ENCODE measurements at regions not wholly inside any gene's neighbourhood (a gene's known extent, or its start where the extent isn't known, plus 50 kb on each side); places are given as distances from the start of the nearest gene placed in this dataset.

DNA sequence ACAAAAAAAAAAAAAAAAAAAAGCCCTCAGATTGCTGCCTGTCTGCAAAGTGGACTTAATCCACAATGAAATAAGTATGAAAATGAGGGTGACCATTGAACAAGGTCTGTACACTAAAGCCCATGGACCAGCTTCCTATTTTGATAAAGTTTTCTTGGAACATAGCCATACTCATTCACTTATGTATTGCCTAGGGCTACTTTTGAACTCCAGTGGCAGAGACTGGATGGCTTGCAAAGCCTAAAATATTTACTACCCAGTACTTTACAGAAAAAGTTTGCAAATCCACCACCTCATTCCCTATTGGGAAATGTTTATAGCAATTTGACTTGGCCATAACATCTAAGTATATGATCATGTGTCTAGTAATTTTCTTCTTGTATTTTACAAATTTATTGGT lies 481.7 kb downstream of the NAF1 start:
- H3K27me3 Mint-ChIP-seq, result no peaks in the 10 kb centered on the region
- intact Hi-C loops (cut with micrococcal nuclease), result no loop called here
- no peak overlapping the region for H3K4me3 Mint-ChIP-seq
- H3K27ac Mint-ChIP-seq, result no peak overlapping the region
- no peaks in the 10 kb centered on the region for H3K36me3 Mint-ChIP-seq
- POLR2A ChIA-PET, result no interaction called here
- CTCF ChIA-PET, result no interaction called here
- H3K9me3 Mint-ChIP-seq, result no peaks in the 10 kb centered on the region
- H3K4me1 Mint-ChIP-seq (ENCODE audit: low read depth), result no peaks in the 10 kb centered on the region
- DNase-seq, result no peak

DNA sequence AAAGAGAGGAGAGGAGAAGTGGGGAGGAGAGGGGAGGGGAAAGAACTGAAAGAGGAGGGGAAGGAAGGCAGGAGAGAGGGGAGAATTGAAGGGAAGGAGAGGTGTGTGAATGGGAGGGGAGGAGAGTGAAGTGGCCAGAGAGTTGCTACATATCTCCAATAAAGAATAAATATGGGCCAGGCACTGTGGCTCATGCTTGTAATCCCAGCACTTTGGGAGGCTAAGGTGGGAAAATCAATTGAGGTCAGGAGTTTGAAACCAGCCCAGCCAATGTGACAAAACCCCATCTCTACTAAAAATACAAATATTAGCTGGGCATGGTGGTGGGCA lies 482.4 kb downstream of the NAF1 start:
- ChIA-PET CTCF (no interaction called here), POLR2A (no interaction called here)
- no peaks in the 10 kb centered on the region for H3K36me3 Mint-ChIP-seq
- no peak overlapping the region for H3K4me3 Mint-ChIP-seq
- no peak overlapping the region for H3K27ac Mint-ChIP-seq
- H3K9me3 Mint-ChIP-seq, result peaks cover 3% of the 10 kb centered on the region
- intact Hi-C loops (cut with micrococcal nuclease), result no loop called here
- H3K4me1 Mint-ChIP-seq (ENCODE audit: low read depth), result no peaks in the 10 kb centered on the region
- no peaks in the 10 kb centered on the region for H3K27me3 Mint-ChIP-seq
- DNase-seq, result no peak

DNA sequence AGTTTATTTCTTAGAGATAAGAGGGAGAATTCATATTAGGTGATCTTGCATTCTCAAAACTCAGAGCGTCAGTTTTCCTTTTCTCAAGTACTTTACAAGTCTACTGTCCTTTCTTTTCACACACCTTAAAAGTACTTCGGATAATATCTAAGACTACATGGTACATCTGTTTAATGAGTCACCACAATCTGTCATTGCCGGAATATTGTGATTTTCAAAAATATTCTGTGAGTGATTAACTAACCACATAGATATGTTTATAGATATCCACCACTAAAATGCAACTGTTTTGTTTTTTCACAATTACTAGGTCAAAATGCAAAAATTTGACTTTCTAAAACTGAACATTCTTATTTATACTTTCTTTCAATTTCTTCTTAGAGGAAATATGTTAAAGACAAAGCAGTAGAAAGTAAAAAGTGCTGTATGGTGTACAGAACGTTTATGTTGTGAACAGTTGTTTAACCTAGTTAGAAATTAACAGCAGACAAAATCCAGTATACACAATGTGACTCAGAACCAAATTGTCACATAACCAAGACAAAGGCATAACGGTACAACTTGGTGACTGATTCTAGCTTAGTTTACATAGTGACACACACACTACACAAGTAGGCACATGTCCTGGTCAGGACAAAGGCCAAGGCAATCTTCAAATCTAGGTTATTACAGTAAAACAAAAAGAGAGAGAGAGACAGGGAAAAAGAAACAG lies 482.9 kb downstream of the NAF1 start:
- no peaks in the 10 kb centered on the region for H3K27me3 Mint-ChIP-seq
- no peak overlapping the region for H3K27ac Mint-ChIP-seq
- H3K4me3 Mint-ChIP-seq, result no peak overlapping the region
- peaks cover 8% of the 10 kb centered on the region for H3K9me3 Mint-ChIP-seq
- H3K4me1 Mint-ChIP-seq (ENCODE audit: low read depth), result no peaks in the 10 kb centered on the region
- DNase-seq, result no peak
- intact Hi-C loops (cut with micrococcal nuclease), result no loop called here
- CTCF ChIA-PET, result no interaction called here
- no peaks in the 10 kb centered on the region for H3K36me3 Mint-ChIP-seq
- POLR2A ChIA-PET, result no interaction called here

DNA sequence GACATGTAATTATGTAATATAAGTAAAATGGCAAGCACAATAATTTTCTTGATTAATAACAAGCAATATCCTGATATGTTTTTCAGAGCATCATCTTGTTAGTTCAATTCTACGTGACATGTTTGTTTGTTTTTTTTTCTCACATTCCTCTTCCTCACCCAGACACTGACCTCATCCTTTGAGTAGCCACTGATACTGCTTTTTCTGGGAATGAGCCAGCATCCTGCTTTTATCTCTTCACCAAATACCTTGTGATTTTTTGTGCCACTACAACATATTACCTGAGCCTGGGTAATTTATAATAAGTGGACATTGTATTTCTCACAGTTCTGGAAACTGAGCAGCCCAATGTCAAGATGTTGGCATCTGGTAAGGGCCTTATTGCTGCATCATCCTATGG lies 484.0 kb downstream of the NAF1 start:
- Mint-ChIP-seq H3K27me3 (no peaks in the 10 kb centered on the region), H3K4me1 (ENCODE audit: low read depth) (no peaks in the 10 kb centered on the region), H3K9me3 (peaks cover 18% of the 10 kb centered on the region), H3K27ac (no peak overlapping the region), H3K4me3 (no peak overlapping the region), H3K36me3 (no peaks in the 10 kb centered on the region)
- intact Hi-C loops (cut with micrococcal nuclease), result no loop called here
- CTCF ChIA-PET, result no interaction called here
- DNase-seq, result no peak
- POLR2A ChIA-PET, result no interaction called here

DNA sequence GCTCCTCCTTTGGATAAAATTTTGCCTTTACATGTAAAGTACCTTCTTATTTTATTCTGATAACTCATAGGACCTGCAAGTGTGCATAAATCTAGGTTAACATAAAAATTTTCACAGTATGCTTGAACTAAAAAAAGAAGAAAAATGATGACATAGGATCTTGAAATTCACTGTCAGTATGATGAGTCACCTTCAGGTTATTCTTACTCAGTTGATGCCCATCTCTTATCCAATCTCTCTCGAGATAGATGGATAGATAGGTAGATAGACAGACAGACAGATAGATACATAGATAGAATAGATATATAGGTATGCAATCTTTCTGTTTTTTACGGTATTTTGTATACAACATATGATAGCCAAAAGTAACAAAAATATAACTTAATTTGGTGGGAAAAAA lies 485.5 kb downstream of the NAF1 start:
- ChIA-PET POLR2A (no interaction called here), CTCF (no interaction called here)
- Mint-ChIP-seq H3K9me3 (peaks cover 18% of the 10 kb centered on the region), H3K27ac (no peak overlapping the region), H3K4me1 (ENCODE audit: low read depth) (no peaks in the 10 kb centered on the region), H3K4me3 (no peak overlapping the region), H3K36me3 (no peaks in the 10 kb centered on the region), H3K27me3 (no peaks in the 10 kb centered on the region)
- DNase-seq, result no peak
- intact Hi-C loops (cut with micrococcal nuclease), result no loop called here

DNA sequence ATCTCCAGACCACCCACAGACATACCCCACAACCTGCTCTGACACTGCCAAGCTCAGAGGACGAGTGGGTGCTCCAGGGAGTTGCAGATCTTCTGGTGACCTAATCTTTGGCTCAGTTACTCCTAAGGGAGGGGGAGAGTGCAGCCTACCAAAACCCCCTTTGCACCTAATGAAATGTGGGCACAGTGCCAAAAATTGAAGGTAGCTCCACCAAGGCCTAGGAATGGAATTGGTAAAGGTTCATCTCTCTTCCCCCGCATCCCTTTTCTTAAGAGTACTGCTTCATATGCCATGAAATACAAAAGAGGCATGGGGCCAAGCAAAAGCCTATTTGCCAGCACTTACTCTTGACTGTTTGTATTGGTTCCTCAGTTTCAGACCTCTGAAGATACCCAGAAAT lies 491.0 kb downstream of the NAF1 start:
- Mint-ChIP-seq H3K4me1 (ENCODE audit: low read depth) (no peaks in the 10 kb centered on the region), H3K27me3 (no peaks in the 10 kb centered on the region), H3K36me3 (no peaks in the 10 kb centered on the region), H3K4me3 (no peak overlapping the region), H3K27ac (no peak overlapping the region), H3K9me3 (peaks cover 24% of the 10 kb centered on the region)
- ChIA-PET POLR2A (no interaction called here), CTCF (no interaction called here)
- intact Hi-C loops (cut with micrococcal nuclease), result no loop called here
- DNase-seq, result no peak

DNA sequence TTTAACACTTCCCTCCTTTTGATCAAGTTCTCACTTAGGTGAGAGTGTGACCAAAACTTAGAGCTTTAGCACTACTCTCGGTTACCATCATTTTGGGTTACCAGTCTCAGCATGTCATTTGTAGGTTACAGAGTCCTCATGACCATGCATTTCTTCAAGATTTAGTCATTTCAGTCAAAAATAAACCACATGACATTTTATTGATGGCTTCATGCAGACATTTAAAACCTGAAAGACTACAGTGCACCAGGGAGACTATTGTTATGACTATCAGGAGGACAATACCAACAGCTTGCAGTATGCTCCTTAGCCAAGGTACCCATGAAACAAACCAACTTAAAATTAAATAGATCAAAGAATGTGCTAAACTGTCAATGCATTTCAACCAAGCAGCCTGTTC lies 498.1 kb upstream of the FSTL5 start:
- no peaks in the 10 kb centered on the region for H3K27me3 Mint-ChIP-seq
- no peak overlapping the region for H3K4me3 Mint-ChIP-seq
- no peaks in the 10 kb centered on the region for H3K36me3 Mint-ChIP-seq
- no peaks in the 10 kb centered on the region for H3K4me1 Mint-ChIP-seq (ENCODE audit: low read depth)
- H3K9me3 Mint-ChIP-seq, result peaks cover 10% of the 10 kb centered on the region
- DNase-seq, result no peak
- intact Hi-C loops (cut with micrococcal nuclease), result no loop called here
- POLR2A ChIA-PET, result no interaction called here
- CTCF ChIA-PET, result no interaction called here
- H3K27ac Mint-ChIP-seq, result no peak overlapping the region

DNA sequence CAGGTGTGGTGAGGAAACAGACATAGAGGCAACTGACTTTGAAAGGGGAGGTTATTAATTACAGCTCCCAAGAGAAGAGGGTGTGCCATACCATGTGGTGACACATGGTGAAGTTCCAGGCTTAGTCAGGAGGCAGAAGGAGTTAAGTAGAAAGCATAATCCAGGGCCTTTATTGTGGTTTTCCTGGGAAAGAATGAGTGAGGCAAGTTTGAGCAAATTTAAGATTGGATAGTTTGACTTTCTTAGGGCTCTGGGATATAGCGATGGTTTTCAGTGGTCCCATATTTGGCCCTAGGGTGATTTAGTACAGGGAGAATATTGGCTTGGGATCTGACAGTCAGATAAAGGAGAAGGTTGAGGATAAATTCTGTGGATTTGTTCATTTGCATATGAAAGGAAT lies 495.9 kb upstream of the FSTL5 start:
- Mint-ChIP-seq H3K9me3 (peaks cover 3% of the 10 kb centered on the region), H3K27ac (no peak overlapping the region), H3K27me3 (no peaks in the 10 kb centered on the region), H3K4me1 (ENCODE audit: low read depth) (no peaks in the 10 kb centered on the region), H3K36me3 (no peaks in the 10 kb centered on the region), H3K4me3 (no peak overlapping the region)
- no peak for DNase-seq
- CTCF ChIA-PET, result no interaction called here
- POLR2A ChIA-PET, result no interaction called here
- intact Hi-C loops (cut with micrococcal nuclease), result no loop called here

DNA sequence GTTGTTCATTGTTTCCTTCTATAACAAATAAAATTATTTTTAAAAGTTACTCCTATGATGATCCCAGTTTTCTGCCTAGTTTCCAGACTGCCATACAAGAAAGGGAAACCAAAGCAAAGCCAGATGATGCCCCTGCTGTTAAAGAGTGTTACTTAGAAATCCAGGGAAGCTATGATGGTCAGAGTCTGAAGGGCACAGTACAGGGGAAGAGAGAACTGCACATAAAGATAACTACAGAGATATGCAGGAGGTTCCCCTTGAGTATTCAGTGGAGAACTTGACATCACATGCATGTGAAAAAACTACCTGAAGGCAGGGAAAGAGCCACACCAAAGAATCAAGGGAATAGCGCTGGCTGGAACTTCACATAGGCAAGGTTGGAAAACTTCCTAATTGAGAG lies 494.2 kb upstream of the FSTL5 start:
- H3K4me1 Mint-ChIP-seq (ENCODE audit: low read depth), result no peaks in the 10 kb centered on the region
- H3K36me3 Mint-ChIP-seq, result no peaks in the 10 kb centered on the region
- POLR2A ChIA-PET, result no interaction called here
- H3K4me3 Mint-ChIP-seq, result no peak overlapping the region
- no peaks in the 10 kb centered on the region for H3K27me3 Mint-ChIP-seq
- DNase-seq, result no peak
- intact Hi-C loops (cut with micrococcal nuclease), result no loop called here
- H3K9me3 Mint-ChIP-seq, result no peaks in the 10 kb centered on the region
- no peak overlapping the region for H3K27ac Mint-ChIP-seq
- CTCF ChIA-PET, result no interaction called here

DNA sequence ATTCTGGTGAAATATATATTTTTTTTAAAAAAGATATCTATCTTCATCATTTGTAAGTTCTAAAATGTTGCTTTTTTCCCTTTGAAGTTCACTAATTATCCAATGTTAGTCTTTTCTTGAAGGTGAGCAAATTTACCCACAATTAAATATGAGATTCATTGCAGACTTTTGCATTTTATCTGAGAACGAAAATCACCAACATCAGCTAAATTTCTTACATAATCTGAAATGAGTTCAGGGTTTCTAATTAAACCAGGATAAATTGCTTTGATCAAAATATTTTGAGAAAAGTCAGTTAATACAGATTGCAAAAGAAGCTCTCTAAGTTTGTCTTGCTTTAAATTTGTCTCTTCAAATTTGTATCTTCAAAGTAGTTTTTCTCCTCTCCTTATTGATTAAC lies 486.4 kb upstream of the FSTL5 start:
- Mint-ChIP-seq H3K36me3 (no peaks in the 10 kb centered on the region), H3K9me3 (no peaks in the 10 kb centered on the region), H3K4me1 (ENCODE audit: low read depth) (no peaks in the 10 kb centered on the region), H3K4me3 (no peak overlapping the region), H3K27me3 (no peaks in the 10 kb centered on the region), H3K27ac (no peak overlapping the region)
- POLR2A ChIA-PET, result no interaction called here
- intact Hi-C loops (cut with micrococcal nuclease), result no loop called here
- CTCF ChIA-PET, result no interaction called here
- no peak for DNase-seq

DNA sequence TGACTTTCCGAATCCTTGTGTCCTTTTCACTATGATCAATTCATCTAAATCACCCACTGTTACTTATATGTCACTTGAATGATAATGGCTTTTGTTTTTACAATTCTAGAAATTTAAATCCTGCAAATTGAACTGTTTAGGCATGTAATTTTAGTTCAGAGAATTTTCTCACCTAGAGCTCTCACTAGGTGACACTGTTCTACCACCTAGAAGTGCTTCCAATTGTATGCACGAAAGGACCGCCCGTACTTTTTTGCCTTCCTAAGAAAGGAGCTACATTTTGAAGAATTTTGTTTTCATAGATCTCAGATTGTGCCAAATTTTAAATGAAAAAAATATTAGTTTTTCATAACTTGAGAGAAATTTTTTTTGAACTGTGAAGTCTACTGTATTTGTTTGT lies 481.6 kb upstream of the FSTL5 start:
- Mint-ChIP-seq H3K4me1 (ENCODE audit: low read depth) (no peaks in the 10 kb centered on the region), H3K27ac (no peak overlapping the region), H3K27me3 (no peaks in the 10 kb centered on the region), H3K9me3 (peaks cover 3% of the 10 kb centered on the region), H3K4me3 (no peak overlapping the region), H3K36me3 (no peaks in the 10 kb centered on the region)
- ChIA-PET CTCF (no interaction called here), POLR2A (no interaction called here)
- intact Hi-C loops (cut with micrococcal nuclease), result no loop called here
- no peak for DNase-seq

DNA sequence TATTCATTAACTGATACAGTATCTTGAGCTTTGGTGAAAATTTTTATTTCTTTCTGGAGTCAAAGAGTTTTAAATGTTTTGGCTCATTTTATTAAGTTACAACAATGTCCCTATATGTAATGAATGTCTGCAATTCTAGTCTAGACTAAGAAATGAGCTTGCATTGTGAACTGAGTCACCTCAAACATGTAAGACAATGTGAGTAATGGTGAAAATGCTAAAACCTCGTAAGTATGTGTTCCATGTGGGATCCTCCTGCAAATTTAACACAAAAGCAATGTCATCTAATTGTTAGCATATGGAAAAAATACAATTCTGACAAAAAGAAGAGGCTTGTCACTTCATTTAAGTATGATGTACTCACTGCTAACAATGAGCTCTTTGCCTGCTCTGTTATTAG lies 480.5 kb upstream of the FSTL5 start:
- POLR2A ChIA-PET, result no interaction called here
- Mint-ChIP-seq H3K27ac (no peak overlapping the region), H3K9me3 (peaks cover 3% of the 10 kb centered on the region), H3K27me3 (no peaks in the 10 kb centered on the region), H3K4me1 (ENCODE audit: low read depth) (no peaks in the 10 kb centered on the region), H3K36me3 (no peaks in the 10 kb centered on the region), H3K4me3 (no peak overlapping the region)
- CTCF ChIA-PET, result no interaction called here
- intact Hi-C loops (cut with micrococcal nuclease), result no loop called here
- no peak for DNase-seq

DNA sequence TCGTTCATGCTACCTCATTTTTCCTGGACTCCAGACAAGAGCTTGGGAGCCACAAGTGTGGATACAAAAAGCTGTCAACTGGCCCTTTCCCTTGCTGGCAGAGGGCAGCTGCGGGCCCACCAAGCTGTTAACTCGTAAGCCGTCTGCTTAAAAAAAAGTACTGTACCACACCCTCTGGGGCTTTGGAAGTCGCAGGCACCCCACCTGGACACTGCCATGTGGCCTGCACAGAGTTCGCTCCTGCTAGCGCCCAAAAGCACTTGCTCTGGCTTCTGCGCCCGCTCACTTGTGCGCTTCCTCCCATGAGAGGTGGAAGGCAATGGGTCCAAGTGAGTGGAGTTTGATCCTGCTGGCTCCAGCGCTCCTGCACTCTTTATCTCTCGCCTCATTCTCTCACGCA lies 476.4 kb upstream of the FSTL5 start:
- H3K4me1 Mint-ChIP-seq (ENCODE audit: low read depth), result no peaks in the 10 kb centered on the region
- H3K27ac Mint-ChIP-seq, result no peak overlapping the region
- intact Hi-C loops (cut with micrococcal nuclease), result no loop called here
- no peaks in the 10 kb centered on the region for H3K36me3 Mint-ChIP-seq
- ChIA-PET CTCF (no interaction called here), POLR2A (no interaction called here)
- no peak overlapping the region for H3K4me3 Mint-ChIP-seq
- DNase-seq, result no peak
- H3K27me3 Mint-ChIP-seq, result no peaks in the 10 kb centered on the region
- peaks cover 5% of the 10 kb centered on the region for H3K9me3 Mint-ChIP-seq

DNA sequence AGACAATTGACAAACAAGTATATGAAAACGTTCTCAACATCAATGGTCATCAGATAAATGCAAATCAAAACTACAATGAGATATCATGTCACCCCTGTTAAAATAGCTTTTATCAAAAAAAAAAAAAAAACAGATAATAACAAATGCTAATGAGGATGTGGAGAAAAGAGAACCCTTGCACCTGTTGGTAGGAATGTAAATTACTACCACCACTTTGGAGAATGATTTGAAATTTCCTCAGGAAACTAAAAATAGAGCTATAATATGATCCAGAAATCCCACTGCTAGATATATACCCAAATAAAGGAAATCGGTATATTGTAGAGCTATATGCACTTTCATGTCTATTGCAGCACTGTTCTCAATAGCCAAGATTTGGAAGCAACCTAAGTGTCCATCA lies 470.6 kb upstream of the FSTL5 start:
- no peaks in the 10 kb centered on the region for H3K36me3 Mint-ChIP-seq
- intact Hi-C loops (cut with micrococcal nuclease), result no loop called here
- CTCF ChIA-PET, result no interaction called here
- H3K4me1 Mint-ChIP-seq (ENCODE audit: low read depth), result no peaks in the 10 kb centered on the region
- no peak overlapping the region for H3K27ac Mint-ChIP-seq
- H3K9me3 Mint-ChIP-seq, result peaks cover 7% of the 10 kb centered on the region
- H3K27me3 Mint-ChIP-seq, result no peaks in the 10 kb centered on the region
- H3K4me3 Mint-ChIP-seq, result no peak overlapping the region
- DNase-seq, result no peak
- POLR2A ChIA-PET, result no interaction called here
